ENCODE measurements at regions not wholly inside any gene's neighbourhood (a gene's known extent, or its start where the extent isn't known, plus 50 kb on each side); places are given as distances from the start of the nearest gene placed in this dataset.

GRCh38 chr16:77035361-77035760 is 155.6 kb upstream of the MON1B start:
- Histone ChIP-seq H3K27ac (ENCODE audit: insufficient read depth in 1 of 2, low read depth in 1 of 2, low read length in 2 of 2, poor library complexity in 1 of 2, severe bottlenecking in 2 of 2) (no peak overlapping the region), H3K4me1 (ENCODE audit: control extremely low read depth in 1 of 4, control insufficient read depth in 4 of 4, insufficient read depth in 4 of 4, low read length in 3 of 4) (peaks cover 0 to 6% (median 0%) of the 10 kb centered on the region in 4 experiments), H3K36me3 (ENCODE audit: control insufficient read depth in 4 of 4, insufficient read depth in 4 of 4, low read length in 3 of 4) (no peaks in the 10 kb centered on the region), H3K27me3 (replicated peaks in 2 of 5; ENCODE audit: control insufficient read depth in 4 of 5, insufficient read depth in 5 of 5, low read length in 4 of 5) (no peaks in the 10 kb centered on the region), H3K9me3 (ENCODE audit: control extremely low read depth in 1 of 5, control insufficient read depth in 4 of 5, insufficient read depth in 2 of 5, low read depth in 1 of 5, low read length in 4 of 5) (no peaks in the 10 kb centered on the region), H3K4me3 (ENCODE audit: control insufficient read depth in 1 of 7, extremely low read depth in 1 of 7, insufficient read depth in 4 of 7, low read depth in 2 of 7, low read length in 6 of 7) (no peak overlapping the region)
- ChIA-PET POLR2A (no interaction called here), CTCF (no interaction called here)
- no peak for DNase-seq

- no peaks in the 10 kb centered on the region for H3K27me3 ChIP-seq (replicated peaks in 2 of 5; ENCODE audit: control insufficient read depth in 4 of 5, insufficient read depth in 5 of 5, low read length in 4 of 5)
- 100% methylated on average over 2 of the region's 2 CpGs for WGBS (ENCODE audit: insufficient coverage)
- H3K4me1 ChIP-seq (ENCODE audit: control extremely low read depth in 1 of 4, control insufficient read depth in 4 of 4, insufficient read depth in 4 of 4, low read length in 3 of 4) = peaks cover 0 to 6% (median 0%) of the 10 kb centered on the region in 4 experiments
- H3K9me3 ChIP-seq (ENCODE audit: control extremely low read depth in 1 of 5, control insufficient read depth in 4 of 5, insufficient read depth in 2 of 5, low read depth in 1 of 5, low read length in 4 of 5) = no peaks in the 10 kb centered on the region
- no peak overlapping the region for H3K27ac ChIP-seq (ENCODE audit: insufficient read depth in 1 of 2, low read depth in 1 of 2, low read length in 2 of 2, poor library complexity in 1 of 2, severe bottlenecking in 2 of 2)
- CTCF ChIA-PET = no interaction called here
- H3K36me3 ChIP-seq (ENCODE audit: control insufficient read depth in 4 of 4, insufficient read depth in 4 of 4, low read length in 3 of 4) = no peaks in the 10 kb centered on the region
- no peak for DNase-seq
- H3K4me3 ChIP-seq (ENCODE audit: control insufficient read depth in 1 of 7, extremely low read depth in 1 of 7, insufficient read depth in 4 of 7, low read depth in 2 of 7, low read length in 6 of 7) = no peak overlapping the region
- POLR2A ChIA-PET = interaction anchor here (0.6 kb wide), 1 partner anchor 759 kb away, joined by 3 read pairs; no protein-coding TSS in a partner anchor
These were observed 153.2 kb upstream of the MON1B start for GRCh38 chr16:77037696-77038347.

- Histone ChIP-seq H3K9me3 (ENCODE audit: control extremely low read depth in 1 of 5, control insufficient read depth in 4 of 5, insufficient read depth in 2 of 5, low read depth in 1 of 5, low read length in 4 of 5) (no peaks in the 10 kb centered on the region), H3K4me3 (ENCODE audit: control insufficient read depth in 1 of 7, extremely low read depth in 1 of 7, insufficient read depth in 4 of 7, low read depth in 2 of 7, low read length in 6 of 7) (no peak overlapping the region), H3K4me1 (ENCODE audit: control extremely low read depth in 1 of 4, control insufficient read depth in 4 of 4, insufficient read depth in 4 of 4, low read length in 3 of 4) (peaks cover 0 to 6% (median 0%) of the 10 kb centered on the region in 4 experiments), H3K27ac (ENCODE audit: insufficient read depth in 1 of 2, low read depth in 1 of 2, low read length in 2 of 2, poor library complexity in 1 of 2, severe bottlenecking in 2 of 2) (no peak overlapping the region), H3K27me3 (replicated peaks in 2 of 5; ENCODE audit: control insufficient read depth in 4 of 5, insufficient read depth in 5 of 5, low read length in 4 of 5) (no peaks in the 10 kb centered on the region), H3K36me3 (ENCODE audit: control insufficient read depth in 4 of 4, insufficient read depth in 4 of 4, low read length in 3 of 4) (no peaks in the 10 kb centered on the region)
- no peak for DNase-seq
- POLR2A ChIA-PET = no interaction called here
- CTCF ChIA-PET = no interaction called here
- WGBS (ENCODE audit: insufficient coverage) = 100% methylated on average over 3 of the region's 5 CpGs
These were observed 149.5 kb upstream of the MON1B start for GRCh38 chr16:77041468-77041867.

GRCh38 chr16:77043076-77043475 is 147.9 kb upstream of the MON1B start:
- DNase-seq = no peak

GRCh38 chr16:77046206-77046605 is 144.8 kb upstream of the MON1B start:
- DNase-seq = no peak
- no peak overlapping the region for H3K4me3 ChIP-seq (ENCODE audit: control insufficient read depth in 1 of 7, extremely low read depth in 1 of 7, insufficient read depth in 4 of 7, low read depth in 2 of 7, low read length in 6 of 7)
- no peaks in the 10 kb centered on the region for H3K4me1 ChIP-seq (ENCODE audit: control extremely low read depth in 1 of 4, control insufficient read depth in 4 of 4, insufficient read depth in 4 of 4, low read length in 3 of 4)
- CTCF ChIA-PET = no interaction called here
- H3K9me3 ChIP-seq (ENCODE audit: control extremely low read depth in 1 of 5, control insufficient read depth in 4 of 5, insufficient read depth in 2 of 5, low read depth in 1 of 5, low read length in 4 of 5) = no peaks in the 10 kb centered on the region
- WGBS (ENCODE audit: insufficient coverage) = 90% methylated on average over 1 of the region's 4 CpGs
- no peak overlapping the region for H3K27ac ChIP-seq (ENCODE audit: insufficient read depth in 1 of 2, low read depth in 1 of 2, low read length in 2 of 2, poor library complexity in 1 of 2, severe bottlenecking in 2 of 2)
- POLR2A ChIA-PET = no interaction called here
- H3K36me3 ChIP-seq (ENCODE audit: control insufficient read depth in 4 of 4, insufficient read depth in 4 of 4, low read length in 3 of 4) = no peaks in the 10 kb centered on the region
- H3K27me3 ChIP-seq (replicated peaks in 2 of 5; ENCODE audit: control insufficient read depth in 4 of 5, insufficient read depth in 5 of 5, low read length in 4 of 5) = no peaks in the 10 kb centered on the region

More at GRCh38 chr16:77043076-77043475, 147.9 kb upstream of the MON1B start:
- Histone ChIP-seq H3K27me3 (replicated peaks in 2 of 5; ENCODE audit: control insufficient read depth in 4 of 5, insufficient read depth in 5 of 5, low read length in 4 of 5) (no peaks in the 10 kb centered on the region), H3K4me1 (ENCODE audit: control extremely low read depth in 1 of 4, control insufficient read depth in 4 of 4, insufficient read depth in 4 of 4, low read length in 3 of 4) (peaks cover 0 to 1% (median 0%) of the 10 kb centered on the region in 4 experiments), H3K36me3 (ENCODE audit: control insufficient read depth in 4 of 4, insufficient read depth in 4 of 4, low read length in 3 of 4) (no peaks in the 10 kb centered on the region), H3K27ac (ENCODE audit: insufficient read depth in 1 of 2, low read depth in 1 of 2, low read length in 2 of 2, poor library complexity in 1 of 2, severe bottlenecking in 2 of 2) (no peak overlapping the region), H3K9me3 (ENCODE audit: control extremely low read depth in 1 of 5, control insufficient read depth in 4 of 5, insufficient read depth in 2 of 5, low read depth in 1 of 5, low read length in 4 of 5) (no peaks in the 10 kb centered on the region), H3K4me3 (ENCODE audit: control insufficient read depth in 1 of 7, extremely low read depth in 1 of 7, insufficient read depth in 4 of 7, low read depth in 2 of 7, low read length in 6 of 7) (no peak overlapping the region)
- ChIA-PET POLR2A (no interaction called here), CTCF (no interaction called here)
- 100% methylated on average over 1 of the region's 1 CpG for WGBS (ENCODE audit: insufficient coverage)

GRCh38 chr16:77048085-77048484 is 142.9 kb upstream of the MON1B start:
- no peak for DNase-seq
- POLR2A ChIA-PET = no interaction called here
- Histone ChIP-seq H3K36me3 (ENCODE audit: control insufficient read depth in 4 of 4, insufficient read depth in 4 of 4, low read length in 3 of 4) (no peaks in the 10 kb centered on the region), H3K27me3 (replicated peaks in 2 of 5; ENCODE audit: control insufficient read depth in 4 of 5, insufficient read depth in 5 of 5, low read length in 4 of 5) (no peaks in the 10 kb centered on the region), H3K27ac (ENCODE audit: insufficient read depth in 1 of 2, low read depth in 1 of 2, low read length in 2 of 2, poor library complexity in 1 of 2, severe bottlenecking in 2 of 2) (no peak overlapping the region), H3K4me3 (ENCODE audit: control insufficient read depth in 1 of 7, extremely low read depth in 1 of 7, insufficient read depth in 4 of 7, low read depth in 2 of 7, low read length in 6 of 7) (no peak overlapping the region), H3K9me3 (ENCODE audit: control extremely low read depth in 1 of 5, control insufficient read depth in 4 of 5, insufficient read depth in 2 of 5, low read depth in 1 of 5, low read length in 4 of 5) (no peaks in the 10 kb centered on the region), H3K4me1 (ENCODE audit: control extremely low read depth in 1 of 4, control insufficient read depth in 4 of 4, insufficient read depth in 4 of 4, low read length in 3 of 4) (no peaks in the 10 kb centered on the region)
- CTCF ChIA-PET = no interaction called here

- Histone ChIP-seq H3K4me1 (ENCODE audit: control extremely low read depth in 1 of 4, control insufficient read depth in 4 of 4, insufficient read depth in 4 of 4, low read length in 3 of 4) (no peaks in the 10 kb centered on the region), H3K9me3 (ENCODE audit: control extremely low read depth in 1 of 5, control insufficient read depth in 4 of 5, insufficient read depth in 2 of 5, low read depth in 1 of 5, low read length in 4 of 5) (no peaks in the 10 kb centered on the region), H3K4me3 (ENCODE audit: control insufficient read depth in 1 of 7, extremely low read depth in 1 of 7, insufficient read depth in 4 of 7, low read depth in 2 of 7, low read length in 6 of 7) (no peak overlapping the region), H3K36me3 (ENCODE audit: control insufficient read depth in 4 of 4, insufficient read depth in 4 of 4, low read length in 3 of 4) (no peaks in the 10 kb centered on the region), H3K27ac (ENCODE audit: insufficient read depth in 1 of 2, low read depth in 1 of 2, low read length in 2 of 2, poor library complexity in 1 of 2, severe bottlenecking in 2 of 2) (no peak overlapping the region), H3K27me3 (replicated peaks in 2 of 5; ENCODE audit: control insufficient read depth in 4 of 5, insufficient read depth in 5 of 5, low read length in 4 of 5) (no peaks in the 10 kb centered on the region)
- ChIA-PET CTCF (no interaction called here), POLR2A (no interaction called here)
- 93% methylated on average over 3 of the region's 4 CpGs for WGBS (ENCODE audit: insufficient coverage)
- DNase-seq = no peak
These were observed 141.4 kb upstream of the MON1B start for GRCh38 chr16:77049577-77049976.
